ENCODE measurements at regions not wholly inside any gene's neighbourhood (a gene's known extent, or its start where the extent isn't known, plus 50 kb on each side); places are given as distances from the start of the nearest gene placed in this dataset.

DNA sequence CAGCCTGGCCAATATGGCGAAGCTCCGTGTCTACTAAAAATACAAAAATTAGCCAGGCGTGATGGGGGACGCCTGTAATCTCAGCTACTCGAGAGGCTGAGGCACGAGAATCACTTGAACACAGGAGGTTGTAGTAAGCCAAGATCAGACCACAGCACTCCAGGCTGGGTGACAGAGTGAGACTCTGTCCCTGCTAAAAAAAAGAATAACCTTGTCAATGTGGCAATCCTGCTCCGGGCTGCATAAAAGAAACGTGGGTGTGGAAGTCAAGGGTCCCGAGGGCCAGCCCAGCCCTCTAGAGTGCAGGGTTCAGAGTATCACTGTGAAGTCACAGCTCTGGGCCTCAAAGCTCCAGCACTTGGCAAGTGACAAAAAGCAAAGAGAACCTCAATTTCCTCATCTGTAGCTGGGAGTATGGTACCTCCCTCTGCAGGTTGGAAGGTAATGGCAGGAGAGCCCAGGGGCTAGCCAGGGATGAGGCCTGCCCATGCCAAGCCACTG is 73.5 kb upstream of the IQSEC1 start:
- Histone ChIP-seq H3K4me2 (ENCODE audit: low read length) (no peak overlapping the region), H3K4me1 (ENCODE audit: control insufficient read depth, low read length) (no peaks in the 10 kb centered on the region), H3K9me3 (ENCODE audit: control insufficient read depth, insufficient read depth, low read length) (no peaks in the 10 kb centered on the region), H3K27me3 (ENCODE audit: control insufficient read depth, low read length) (no peaks in the 10 kb centered on the region), H3F3A (ENCODE audit: control insufficient read depth, insufficient read depth) (no peaks in the 10 kb centered on the region), H3K79me2 (ENCODE audit: control insufficient read depth, low read length) (no peaks in the 10 kb centered on the region), H3K9me2 (replicated peaks; ENCODE audit: control insufficient read depth, low read length) (no peaks in the 10 kb centered on the region), H3K4me3 (ENCODE audit: low read length) (no peak overlapping the region), H4K20me1 (ENCODE audit: control insufficient read depth, insufficient read depth, low read depth, low read length) (no peaks in the 10 kb centered on the region), H3K27ac (ENCODE audit: low read depth, low read length) (no peak overlapping the region), H3K36me3 (ENCODE audit: control insufficient read depth, low read length) (no peaks in the 10 kb centered on the region)
- TF ChIP-seq, protein P1, sequence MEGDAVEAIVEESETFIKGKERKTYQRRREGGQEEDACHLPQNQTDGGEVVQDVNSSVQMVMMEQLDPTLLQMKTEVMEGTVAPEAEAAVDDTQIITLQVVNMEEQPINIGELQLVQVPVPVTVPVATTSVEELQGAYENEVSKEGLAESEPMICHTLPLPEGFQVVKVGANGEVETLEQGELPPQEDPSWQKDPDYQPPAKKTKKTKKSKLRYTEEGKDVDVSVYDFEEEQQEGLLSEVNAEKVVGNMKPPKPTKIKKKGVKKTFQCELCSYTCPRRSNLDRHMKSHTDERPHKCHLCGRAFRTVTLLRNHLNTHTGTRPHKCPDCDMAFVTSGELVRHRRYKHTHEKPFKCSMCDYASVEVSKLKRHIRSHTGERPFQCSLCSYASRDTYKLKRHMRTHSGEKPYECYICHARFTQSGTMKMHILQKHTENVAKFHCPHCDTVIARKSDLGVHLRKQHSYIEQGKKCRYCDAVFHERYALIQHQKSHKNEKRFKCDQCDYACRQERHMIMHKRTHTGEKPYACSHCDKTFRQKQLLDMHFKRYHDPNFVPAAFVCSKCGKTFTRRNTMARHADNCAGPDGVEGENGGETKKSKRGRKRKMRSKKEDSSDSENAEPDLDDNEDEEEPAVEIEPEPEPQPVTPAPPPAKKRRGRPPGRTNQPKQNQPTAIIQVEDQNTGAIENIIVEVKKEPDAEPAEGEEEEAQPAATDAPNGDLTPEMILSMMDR (IDR thresholded peaks at IDR 0.05; ENCODE audit: low read depth, low read length, poor library complexity, severe bottlenecking): no peak
- TF ChIP-seq EZH2phosphoT487 (IDR thresholded peaks at IDR 0.05; ENCODE audit: borderline replicate concordance, low read length): no peak

DNA sequence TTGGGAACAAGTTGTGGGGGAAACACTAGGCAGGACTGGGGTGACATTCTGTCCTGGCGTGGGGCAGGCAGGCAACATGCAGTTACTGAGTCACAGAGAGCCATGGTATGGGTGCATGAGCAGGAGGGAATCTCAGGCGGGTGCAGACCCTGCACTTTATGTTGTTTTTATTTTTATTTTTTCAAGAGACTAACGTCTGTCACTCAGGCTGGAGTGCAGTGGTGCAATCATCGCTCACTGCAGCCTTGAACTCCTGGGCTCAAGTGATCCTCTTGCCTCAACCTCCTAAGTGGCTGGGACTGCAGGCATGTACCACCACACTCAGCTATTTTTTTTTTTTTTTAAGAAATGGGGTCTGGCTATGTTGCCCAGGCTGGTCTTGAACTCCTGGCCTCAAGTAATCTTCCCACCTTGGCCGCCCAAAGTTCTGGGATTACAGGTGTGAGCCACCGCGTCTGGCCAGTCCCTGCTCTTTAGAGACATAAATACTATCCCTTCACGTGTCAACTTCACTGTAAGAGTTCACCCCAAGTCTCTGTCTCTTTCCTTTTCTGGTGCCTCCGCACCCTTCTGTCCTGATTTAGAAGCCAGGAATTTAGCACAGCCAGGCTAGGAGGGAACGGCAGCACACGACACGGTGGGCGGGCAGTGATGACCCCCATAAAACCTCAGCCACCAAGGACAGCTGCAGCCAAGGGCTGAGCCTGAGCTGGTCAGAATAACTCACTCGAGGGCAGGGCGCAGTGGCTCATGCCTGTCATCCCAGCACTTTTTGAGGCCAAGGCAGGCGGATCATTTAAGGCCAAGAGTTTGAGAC is 72.8 kb upstream of the IQSEC1 start:
- Histone ChIP-seq H3K4me2 (ENCODE audit: low read length) (no peak overlapping the region), H3K27me3 (ENCODE audit: control insufficient read depth, low read length) (no peaks in the 10 kb centered on the region), H4K20me1 (ENCODE audit: control insufficient read depth, insufficient read depth, low read depth, low read length) (no peaks in the 10 kb centered on the region)

DNA sequence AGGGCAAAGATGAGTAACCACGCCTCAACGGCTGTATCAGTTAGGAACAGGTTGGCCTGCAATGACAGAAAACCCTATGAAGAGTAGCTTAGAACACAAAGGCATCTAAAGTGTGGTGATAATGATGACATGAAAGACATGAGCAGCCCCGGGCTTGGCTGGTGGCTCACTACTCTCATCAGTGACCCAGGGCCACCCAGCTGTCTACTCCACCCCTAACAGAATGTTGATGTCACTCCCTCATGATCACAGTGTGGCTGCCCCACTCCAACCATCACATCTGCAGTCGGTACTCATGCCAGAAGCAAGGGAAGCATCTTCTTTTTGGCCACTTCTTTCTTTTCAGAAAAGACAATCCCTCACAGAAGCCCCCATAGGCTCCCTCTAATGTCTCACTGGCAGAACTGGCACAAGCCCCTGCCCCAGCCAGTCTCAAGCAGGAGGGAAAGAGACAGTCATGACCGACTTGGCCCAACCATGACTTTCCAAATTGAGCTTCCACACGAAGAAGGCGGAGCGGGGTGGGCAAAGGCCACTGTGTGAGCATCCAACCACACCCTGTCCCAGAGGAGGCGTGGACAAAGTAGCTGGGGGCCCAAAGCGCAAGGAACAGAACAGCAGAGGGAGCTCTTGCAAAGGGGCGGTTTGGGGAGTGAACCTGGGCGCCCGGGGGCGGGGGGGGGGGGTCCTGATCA is 72.0 kb upstream of the IQSEC1 start:
- no peaks in the 10 kb centered on the region for H3K27me3 ChIP-seq (ENCODE audit: control insufficient read depth, low read length)
- no peaks in the 10 kb centered on the region for H3K9me3 ChIP-seq (ENCODE audit: control insufficient read depth, insufficient read depth, low read length)
- no peak overlapping the region for H3K27ac ChIP-seq (ENCODE audit: low read depth, low read length)
- H3K9me2 ChIP-seq (replicated peaks; ENCODE audit: control insufficient read depth, low read length): no peaks in the 10 kb centered on the region
- H3K4me3 ChIP-seq (ENCODE audit: low read length): no peak overlapping the region
- H3K79me2 ChIP-seq (ENCODE audit: control insufficient read depth, low read length): no peaks in the 10 kb centered on the region
- H3K4me1 ChIP-seq (ENCODE audit: control insufficient read depth, low read length): no peaks in the 10 kb centered on the region
- TF ChIP-seq EZH2phosphoT487 (IDR thresholded peaks at IDR 0.05; ENCODE audit: borderline replicate concordance, low read length): no peak
- TF ChIP-seq, protein P1 (IDR thresholded peaks at IDR 0.05; ENCODE audit: low read depth, low read length, poor library complexity, severe bottlenecking): peak; percentile 21
- H4K20me1 ChIP-seq (ENCODE audit: control insufficient read depth, insufficient read depth, low read depth, low read length): no peaks in the 10 kb centered on the region; the same call in 1 of the 2 replicates
- H3K36me3 ChIP-seq (ENCODE audit: control insufficient read depth, low read length): no peaks in the 10 kb centered on the region
- H3F3A ChIP-seq (ENCODE audit: control insufficient read depth, insufficient read depth): no peaks in the 10 kb centered on the region
- no peak overlapping the region for H3K4me2 ChIP-seq (ENCODE audit: low read length)

More for the DNA sequence above, 72.8 kb upstream of the IQSEC1 start:
- Histone ChIP-seq H3K27ac (ENCODE audit: low read depth, low read length) (no peak overlapping the region), H3K4me1 (ENCODE audit: control insufficient read depth, low read length) (no peaks in the 10 kb centered on the region), H3K4me3 (ENCODE audit: low read length) (no peak overlapping the region), H3K9me2 (replicated peaks; ENCODE audit: control insufficient read depth, low read length) (no peaks in the 10 kb centered on the region), H3K36me3 (ENCODE audit: control insufficient read depth, low read length) (no peaks in the 10 kb centered on the region), H3K79me2 (ENCODE audit: control insufficient read depth, low read length) (no peaks in the 10 kb centered on the region), H3K9me3 (ENCODE audit: control insufficient read depth, insufficient read depth, low read length) (no peaks in the 10 kb centered on the region), H3F3A (ENCODE audit: control insufficient read depth, insufficient read depth) (no peaks in the 10 kb centered on the region)
- TF ChIP-seq, protein P1 (IDR thresholded peaks at IDR 0.05; ENCODE audit: low read depth, low read length, poor library complexity, severe bottlenecking): no peak
- TF ChIP-seq EZH2phosphoT487 (IDR thresholded peaks at IDR 0.05; ENCODE audit: borderline replicate concordance, low read length): no peak
